Loucy (cell line): ENCODE measurements at regions not wholly inside any gene's neighbourhood (a gene's known extent, or its start where the extent isn't known, plus 50 kb on each side); places are given as distances from the start of the nearest gene placed in this dataset.

Source experiments
- H2AFZ ChIP-seq: fragments of 200-600 bp; sonication (generic); 2 replicates; pipeline ENCODE4 v1.6.0; 2016; ENCODE audit warnings: antibody characterized with exemption, mild to moderate bottlenecking, low read length, moderate library complexity
- H3F3A ChIP-seq: fragments of 200-600 bp; 2 replicates; pipeline ENCODE4 v1.6.0; 2016; ENCODE audit warnings: antibody characterized with exemption, low read depth, mild to moderate bottlenecking
- H3K27me3 ChIP-seq: fragments of 200-600 bp; sonication (generic); 2 replicates; pipeline ENCODE4 v1.6.1; 2014; ENCODE audit warnings: low read length, mild to moderate bottlenecking; ENCODE audit not compliant: insufficient read depth, poor library complexity, severe bottlenecking
- H3K36me3 ChIP-seq: fragments of 200-600 bp; sonication (generic); 2 replicates; pipeline ENCODE4 v1.6.1; 2016; ENCODE audit warnings: low read length; ENCODE audit not compliant: insufficient read depth
- H3K4me1 ChIP-seq: fragments of 200-600 bp; sonication (generic); 2 replicates; pipeline ENCODE4 v1.5.1; 2014; ENCODE audit warnings: low read length, mild to moderate bottlenecking; ENCODE audit not compliant: insufficient read depth, poor library complexity, severe bottlenecking
- H3K4me2 ChIP-seq: fragments of 200-600 bp; sonication (generic); 2 replicates; pipeline ENCODE4 v1.6.0; 2014; ENCODE audit warnings: antibody characterized with exemption, low read length, low read depth, mild to moderate bottlenecking; ENCODE audit not compliant: poor library complexity, severe bottlenecking
- H3K4me3 ChIP-seq: fragments of 200-600 bp; sonication (generic); 2 replicates; pipeline ENCODE4 v1.5.1; 2014; ENCODE audit warnings: low read length, mild to moderate bottlenecking, mixed read lengths; ENCODE audit not compliant: poor library complexity, severe bottlenecking
- H3K79me2 ChIP-seq: fragments of 200-600 bp; sonication (generic); 2 replicates; pipeline ENCODE4 v1.6.1; 2014; ENCODE audit warnings: low read length; ENCODE audit not compliant: insufficient read depth
- H3K9ac ChIP-seq: fragments of 200-600 bp; sonication (generic); 2 replicates; pipeline ENCODE4 v1.6.0; 2014; ENCODE audit warnings: mild to moderate bottlenecking, low read depth, low read length, moderate library complexity; ENCODE audit not compliant: poor library complexity, severe bottlenecking
- H3K9me2 ChIP-seq: fragments of 200-600 bp; sonication (generic); replicated peaks from 2 replicates; pipeline ENCODE4 v1.6.1; 2016; ENCODE audit warnings: low read depth, low read length, mixed read lengths
- H3K9me3 ChIP-seq: fragments of 200-600 bp; sonication (generic); 2 replicates; pipeline ENCODE4 v1.6.1; 2014; ENCODE audit warnings: mild to moderate bottlenecking, antibody characterized with exemption, low read length, low read depth; ENCODE audit not compliant: insufficient read depth
- H4K20me1 ChIP-seq: fragments of 200-600 bp; sonication (generic); 2 replicates; pipeline ENCODE4 v1.6.0; 2014; ENCODE audit warnings: antibody characterized with exemption, low read length, mild to moderate bottlenecking; ENCODE audit not compliant: insufficient read depth, poor library complexity, severe bottlenecking
- EZH2phosphoT487 ChIP-seq: fragments of 200-600 bp; IDR thresholded peaks from 2 replicates; pipeline ENCODE4 v1.6.1; 2018; ENCODE audit warnings: antibody characterized with exemption, mild to moderate bottlenecking, moderate library complexity, borderline replicate concordance
- TF ChIP-seq, protein P1 (sequence below): fragments of 200-600 bp; sonication (generic); conservative IDR thresholded peaks from 2 replicates; pipeline ENCODE4 v1.5.1; 2014; ENCODE audit warnings: mild to moderate bottlenecking, antibody characterized with exemption, low read length

DNA sequence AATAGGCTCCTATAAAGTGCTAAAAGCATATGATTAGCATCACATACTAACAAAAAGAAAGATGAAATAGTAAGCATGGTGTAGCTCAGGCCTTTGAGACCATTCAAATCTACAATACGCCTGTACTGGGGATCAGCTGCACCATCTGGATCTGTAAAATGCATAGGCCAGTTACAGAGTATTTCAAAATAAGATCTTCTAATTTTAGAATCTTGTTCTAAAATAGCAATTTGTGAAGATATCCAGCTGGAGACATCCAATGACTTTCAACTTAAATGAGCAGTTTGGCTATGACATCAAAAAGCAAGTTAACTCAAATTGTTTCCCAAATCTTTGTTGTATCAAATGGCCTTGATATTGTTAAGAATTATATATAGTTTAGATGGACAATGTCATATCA lies 386.3 kb downstream of the MRPS30 start:
- no peaks in the 10 kb centered on the region for H3K36me3 ChIP-seq
- H3K79me2 ChIP-seq = no peaks in the 10 kb centered on the region
- TF ChIP-seq, protein P1, sequence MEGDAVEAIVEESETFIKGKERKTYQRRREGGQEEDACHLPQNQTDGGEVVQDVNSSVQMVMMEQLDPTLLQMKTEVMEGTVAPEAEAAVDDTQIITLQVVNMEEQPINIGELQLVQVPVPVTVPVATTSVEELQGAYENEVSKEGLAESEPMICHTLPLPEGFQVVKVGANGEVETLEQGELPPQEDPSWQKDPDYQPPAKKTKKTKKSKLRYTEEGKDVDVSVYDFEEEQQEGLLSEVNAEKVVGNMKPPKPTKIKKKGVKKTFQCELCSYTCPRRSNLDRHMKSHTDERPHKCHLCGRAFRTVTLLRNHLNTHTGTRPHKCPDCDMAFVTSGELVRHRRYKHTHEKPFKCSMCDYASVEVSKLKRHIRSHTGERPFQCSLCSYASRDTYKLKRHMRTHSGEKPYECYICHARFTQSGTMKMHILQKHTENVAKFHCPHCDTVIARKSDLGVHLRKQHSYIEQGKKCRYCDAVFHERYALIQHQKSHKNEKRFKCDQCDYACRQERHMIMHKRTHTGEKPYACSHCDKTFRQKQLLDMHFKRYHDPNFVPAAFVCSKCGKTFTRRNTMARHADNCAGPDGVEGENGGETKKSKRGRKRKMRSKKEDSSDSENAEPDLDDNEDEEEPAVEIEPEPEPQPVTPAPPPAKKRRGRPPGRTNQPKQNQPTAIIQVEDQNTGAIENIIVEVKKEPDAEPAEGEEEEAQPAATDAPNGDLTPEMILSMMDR = no peak
- TF ChIP-seq EZH2phosphoT487 = no peak
- no peaks in the 10 kb centered on the region for H3K9me3 ChIP-seq
- H3K4me3 ChIP-seq = no peak overlapping the region
- no peak overlapping the region for H3K9ac ChIP-seq
- H4K20me1 ChIP-seq = no peaks in the 10 kb centered on the region
- H2AFZ ChIP-seq = no peak overlapping the region
- H3K4me2 ChIP-seq = no peak overlapping the region
- H3K9me2 ChIP-seq = no peaks in the 10 kb centered on the region
- H3F3A ChIP-seq = no peaks in the 10 kb centered on the region
- no peaks in the 10 kb centered on the region for H3K4me1 ChIP-seq
- no peaks in the 10 kb centered on the region for H3K27me3 ChIP-seq
